Fibroblast of lung (primary cell): ENCODE measurements at regions not wholly inside any gene's neighbourhood (a gene's known extent, or its start where the extent isn't known, plus 50 kb on each side); places are given as distances from the start of the nearest gene placed in this dataset.

ENCODE experiments used
- EZH2 ChIP-seq: IDR thresholded peaks from 2 replicates; pipeline ENCODE4 v1.5.1; 2012; ENCODE audit warnings: low read length, control low read depth, mild to moderate bottlenecking; ENCODE audit errors: missing control alignments
- TF ChIP-seq, protein P1 (sequence below), 2 donors: IDR thresholded peaks in 1 of 2; conservative IDR thresholded peaks in 1 of 2; 1 replicate in 1 of 2; 2 replicates in 1 of 2; pipeline ENCODE4 v1.5.1; 2011 to 2012; ENCODE audit warnings: low read length in 2 of 2, control low read depth in 1 of 2, inconsistent platforms in 1 of 2, low read depth in 1 of 2, mild to moderate bottlenecking in 1 of 2

- TF ChIP-seq, protein P1, sequence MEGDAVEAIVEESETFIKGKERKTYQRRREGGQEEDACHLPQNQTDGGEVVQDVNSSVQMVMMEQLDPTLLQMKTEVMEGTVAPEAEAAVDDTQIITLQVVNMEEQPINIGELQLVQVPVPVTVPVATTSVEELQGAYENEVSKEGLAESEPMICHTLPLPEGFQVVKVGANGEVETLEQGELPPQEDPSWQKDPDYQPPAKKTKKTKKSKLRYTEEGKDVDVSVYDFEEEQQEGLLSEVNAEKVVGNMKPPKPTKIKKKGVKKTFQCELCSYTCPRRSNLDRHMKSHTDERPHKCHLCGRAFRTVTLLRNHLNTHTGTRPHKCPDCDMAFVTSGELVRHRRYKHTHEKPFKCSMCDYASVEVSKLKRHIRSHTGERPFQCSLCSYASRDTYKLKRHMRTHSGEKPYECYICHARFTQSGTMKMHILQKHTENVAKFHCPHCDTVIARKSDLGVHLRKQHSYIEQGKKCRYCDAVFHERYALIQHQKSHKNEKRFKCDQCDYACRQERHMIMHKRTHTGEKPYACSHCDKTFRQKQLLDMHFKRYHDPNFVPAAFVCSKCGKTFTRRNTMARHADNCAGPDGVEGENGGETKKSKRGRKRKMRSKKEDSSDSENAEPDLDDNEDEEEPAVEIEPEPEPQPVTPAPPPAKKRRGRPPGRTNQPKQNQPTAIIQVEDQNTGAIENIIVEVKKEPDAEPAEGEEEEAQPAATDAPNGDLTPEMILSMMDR (conservative IDR thresholded peaks at IDR 0.05 in 1 of 2, IDR thresholded peaks at IDR 0.05 in 1 of 2; ENCODE audit: low read depth in 1 of 2, low read length in 2 of 2): no peak
- no peak for TF ChIP-seq EZH2
Observed at GRCh38 chr12:30525171-30525570, 170.5 kb downstream of the IPO8 start.
